Gastroesophageal sphincter (tissue), 3 donors: ENCODE measurements at regions not wholly inside any gene's neighbourhood (a gene's known extent, or its start where the extent isn't known, plus 50 kb on each side); places are given as distances from the start of the nearest gene placed in this dataset.

Source experiments
- EP300 ChIP-seq: sonication (generic); formaldehyde crosslinking; IDR thresholded peaks from one replicate; pipeline ENCODE4 v1.6.1; 2017; ENCODE audit warnings: antibody characterized with exemption, mild to moderate bottlenecking
- POLR2A ChIP-seq, 2 donors: fragments of 450-650 bp; IDR thresholded peaks; one replicate each; pipeline ENCODE4 v1.6.1; 2017; ENCODE audit warnings: antibody characterized with exemption in 2 of 2, mild to moderate bottlenecking in 2 of 2, moderate library complexity in 1 of 2
- POLR2AphosphoS5 ChIP-seq: sonication (generic); formaldehyde crosslinking; IDR thresholded peaks from one replicate; pipeline ENCODE4 v1.6.1; 2017; ENCODE audit warnings: antibody characterized with exemption
- TF ChIP-seq, protein P1 (sequence below), 4 experiments: fragments of 200-600 bp in 2 of 4; fragments of 450-650 bp in 2 of 4; sonication (generic) in 1 of 4; IDR thresholded peaks; one replicate each; pipeline ENCODE4 v1.5.1; 2017 to 2019; ENCODE audit warnings: antibody characterized with exemption in 4 of 4, mild to moderate bottlenecking in 2 of 4, moderate library complexity in 2 of 4

- TF ChIP-seq POLR2A (IDR thresholded peaks at IDR 0.05): no peak
- TF ChIP-seq POLR2AphosphoS5: no peak
- TF ChIP-seq, protein P1, sequence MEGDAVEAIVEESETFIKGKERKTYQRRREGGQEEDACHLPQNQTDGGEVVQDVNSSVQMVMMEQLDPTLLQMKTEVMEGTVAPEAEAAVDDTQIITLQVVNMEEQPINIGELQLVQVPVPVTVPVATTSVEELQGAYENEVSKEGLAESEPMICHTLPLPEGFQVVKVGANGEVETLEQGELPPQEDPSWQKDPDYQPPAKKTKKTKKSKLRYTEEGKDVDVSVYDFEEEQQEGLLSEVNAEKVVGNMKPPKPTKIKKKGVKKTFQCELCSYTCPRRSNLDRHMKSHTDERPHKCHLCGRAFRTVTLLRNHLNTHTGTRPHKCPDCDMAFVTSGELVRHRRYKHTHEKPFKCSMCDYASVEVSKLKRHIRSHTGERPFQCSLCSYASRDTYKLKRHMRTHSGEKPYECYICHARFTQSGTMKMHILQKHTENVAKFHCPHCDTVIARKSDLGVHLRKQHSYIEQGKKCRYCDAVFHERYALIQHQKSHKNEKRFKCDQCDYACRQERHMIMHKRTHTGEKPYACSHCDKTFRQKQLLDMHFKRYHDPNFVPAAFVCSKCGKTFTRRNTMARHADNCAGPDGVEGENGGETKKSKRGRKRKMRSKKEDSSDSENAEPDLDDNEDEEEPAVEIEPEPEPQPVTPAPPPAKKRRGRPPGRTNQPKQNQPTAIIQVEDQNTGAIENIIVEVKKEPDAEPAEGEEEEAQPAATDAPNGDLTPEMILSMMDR (IDR thresholded peaks at IDR 0.05): no peak
- TF ChIP-seq EP300: no peak
Measured at GRCh38 chr9:129451089-129451656, 169.7 kb downstream of the C9orf50 start.
